H1 (cell line): ENCODE measurements at regions not wholly inside any gene's neighbourhood (a gene's known extent, or its start where the extent isn't known, plus 50 kb on each side); places are given as distances from the start of the nearest gene placed in this dataset.

Experiments
- CEBPB ChIP-seq: IDR thresholded peaks from 2 replicates; pipeline ENCODE4 v1.6.1; 2012; ENCODE audit warnings: low read depth, low read length
- CHD2 ChIP-seq: IDR thresholded peaks from 2 replicates; pipeline ENCODE4 v1.6.1; 2012; ENCODE audit warnings: low read length, improper control_type of control experiment
- CTCF ChIP-seq, 3 experiments: IDR thresholded peaks; 1 replicate in 2 of 3; 2 replicates in 1 of 3; pipeline versions ENCODE4 v1.5.1 to v1.6.1; 2011; ENCODE audit warnings: low read length in 3 of 3, mild to moderate bottlenecking in 3 of 3, inconsistent platforms in 2 of 3, low read depth in 1 of 3, moderate library complexity in 1 of 3; ENCODE audit not compliant: insufficient read depth in 1 of 3; ENCODE audit errors: control extremely low read depth in 1 of 3
- EGR1 ChIP-seq: IDR thresholded peaks from 2 replicates; pipeline ENCODE4 v1.6.1; 2011; ENCODE audit warnings: low read depth, low read length, borderline replicate concordance
- EZH2 ChIP-seq: fragments of 200-600 bp; sonication (generic); IDR thresholded peaks from 2 replicates; pipeline ENCODE4 v1.7.1; 2012; ENCODE audit warnings: low read depth, mild to moderate bottlenecking, moderate library complexity, low read length, inconsistent platforms; ENCODE audit not compliant: severe bottlenecking
- FOSL1 ChIP-seq: IDR thresholded peaks from 2 replicates; pipeline ENCODE4 v1.6.1; 2011; ENCODE audit warnings: mild to moderate bottlenecking, low read depth, low read length, moderate library complexity; ENCODE audit not compliant: insufficient read depth
- POLR2A ChIP-seq, 2 experiments: IDR thresholded peaks; 1 replicate in 1 of 2; 2 replicates in 1 of 2; pipeline ENCODE4 v1.6.1; 2011; ENCODE audit warnings: low read depth in 2 of 2, low read length in 2 of 2, mild to moderate bottlenecking in 2 of 2; ENCODE audit errors: control extremely low read depth in 1 of 2
- RFX5 ChIP-seq: IDR thresholded peaks from 2 replicates; pipeline ENCODE4 v1.6.1; 2011; ENCODE audit warnings: low read depth, low read length, improper control_type of control experiment, borderline replicate concordance
- USF2 ChIP-seq: IDR thresholded peaks from 2 replicates; pipeline ENCODE4 v1.6.1; 2011; ENCODE audit warnings: low read length, improper control_type of control experiment

GRCh38 chr2:106720026-106720425 is 165.9 kb downstream of the ST6GAL2 start:
- TF ChIP-seq EGR1, result no peak
- no peak for TF ChIP-seq CHD2
- TF ChIP-seq CTCF (IDR thresholded peaks at IDR 0.05; ENCODE audit: control extremely low read depth in 1 of 3, insufficient read depth in 1 of 3, low read depth in 1 of 3, low read length in 3 of 3), result no peak
- TF ChIP-seq CEBPB, result no peak
- TF ChIP-seq EZH2, result no peak
- TF ChIP-seq POLR2A (IDR thresholded peaks at IDR 0.05; ENCODE audit: control extremely low read depth in 1 of 2, low read depth in 2 of 2, low read length in 2 of 2), result no peak
- TF ChIP-seq RFX5, result no peak
- TF ChIP-seq FOSL1, result no peak
- TF ChIP-seq USF2, result no peak
